ENCODE measurements at regions not wholly inside any gene's neighbourhood (a gene's known extent, or its start where the extent isn't known, plus 50 kb on each side); places are given as distances from the start of the nearest gene placed in this dataset.

GRCh38 chr7:120205101-120205500, 67.9 kb upstream of the KCND2 start:
- H3K9me1 ChIP-seq (ENCODE audit: control insufficient read depth, extremely low read depth, insufficient read depth, low read length), result no peaks in the 10 kb centered on the region
- no peak overlapping the region for H2AFZ ChIP-seq (ENCODE audit: control insufficient read depth, low read length)
- dilution Hi-C loops (cut with MboI; ENCODE audit: extremely low pct_ligation_motif_present, low sequenced_read_pairs), result no loop called here
- TF ChIP-seq CTCF (optimal IDR thresholded peaks at IDR 0.05 in 1 of 3, IDR thresholded peaks at IDR 0.05 in 1 of 3, conservative IDR thresholded peaks at IDR 0.05 in 1 of 3; ENCODE audit: extremely low read depth in 1 of 3, insufficient read depth in 2 of 3, low read length in 3 of 3) (no peak), EZH2 (IDR thresholded peaks at IDR 0.05; ENCODE audit: low read length) (no peak)
- H3K36me3 ChIP-seq (ENCODE audit: control insufficient read depth in 2 of 2, extremely low read depth in 1 of 2, insufficient read depth in 2 of 2, low read length in 2 of 2), result no peaks in the 10 kb centered on the region
- H3K9ac ChIP-seq (ENCODE audit: control insufficient read depth, extremely low read depth, insufficient read depth, low read length), result no peak overlapping the region
- FAIRE-seq (no peak), DNase-seq (ENCODE audit: low read depth, low spot score) (no peak)
- no peaks in the 10 kb centered on the region for H3K27me3 ChIP-seq (ENCODE audit: control insufficient read depth, extremely low read depth, insufficient read depth, low read length)
- no peaks in the 10 kb centered on the region for H3K79me2 ChIP-seq (ENCODE audit: control insufficient read depth, insufficient read depth, low read length)
- H4K20me1 ChIP-seq (ENCODE audit: control insufficient read depth, extremely low read depth, insufficient read depth, low read length), result no peaks in the 10 kb centered on the region
- H3K4me2 ChIP-seq (ENCODE audit: control insufficient read depth, extremely low read depth, insufficient read depth, low read depth, low read length), result no peak overlapping the region
- no peaks in the 10 kb centered on the region for H3K4me1 ChIP-seq (ENCODE audit: control insufficient read depth, extremely low read depth, insufficient read depth, low read length)
- no peaks in the 10 kb centered on the region for H3K9me3 ChIP-seq (ENCODE audit: control insufficient read depth, low read depth, low read length)
- H3K27ac ChIP-seq (ENCODE audit: control insufficient read depth, insufficient read depth, low read length), result no peak overlapping the region
- no peak overlapping the region for H3K4me3 ChIP-seq (ENCODE audit: control insufficient read depth in 2 of 3, extremely low read depth in 1 of 3, insufficient read depth in 2 of 3, low read depth in 1 of 3, low read length in 3 of 3)

GRCh38 chr7:120207037-120207436, 65.9 kb upstream of the KCND2 start:
- FAIRE-seq, result no peak

More at GRCh38 chr7:120207037-120207436, 65.9 kb upstream of the KCND2 start:
- Histone ChIP-seq H3K79me2 (ENCODE audit: control insufficient read depth, insufficient read depth, low read length) (no peaks in the 10 kb centered on the region), H3K9me3 (ENCODE audit: control insufficient read depth, low read depth, low read length) (no peaks in the 10 kb centered on the region), H3K27me3 (ENCODE audit: control insufficient read depth, extremely low read depth, insufficient read depth, low read length) (no peaks in the 10 kb centered on the region), H4K20me1 (ENCODE audit: control insufficient read depth, extremely low read depth, insufficient read depth, low read length) (no peaks in the 10 kb centered on the region), H3K36me3 (ENCODE audit: control insufficient read depth in 2 of 2, extremely low read depth in 1 of 2, insufficient read depth in 2 of 2, low read length in 2 of 2) (no peaks in the 10 kb centered on the region), H2AFZ (ENCODE audit: control insufficient read depth, low read length) (no peak overlapping the region), H3K4me3 (ENCODE audit: control insufficient read depth in 2 of 3, extremely low read depth in 1 of 3, insufficient read depth in 2 of 3, low read depth in 1 of 3, low read length in 3 of 3) (no peak overlapping the region), H3K4me2 (ENCODE audit: control insufficient read depth, extremely low read depth, insufficient read depth, low read depth, low read length) (no peak overlapping the region), H3K27ac (ENCODE audit: control insufficient read depth, insufficient read depth, low read length) (no peak overlapping the region), H3K9ac (ENCODE audit: control insufficient read depth, extremely low read depth, insufficient read depth, low read length) (no peak overlapping the region), H3K4me1 (ENCODE audit: control insufficient read depth, extremely low read depth, insufficient read depth, low read length) (no peaks in the 10 kb centered on the region), H3K9me1 (ENCODE audit: control insufficient read depth, extremely low read depth, insufficient read depth, low read length) (no peaks in the 10 kb centered on the region)
- dilution Hi-C loops (cut with MboI; ENCODE audit: extremely low pct_ligation_motif_present, low sequenced_read_pairs), result no loop called here
- DNase-seq (ENCODE audit: low read depth, low spot score), result no peak
- TF ChIP-seq EZH2 (IDR thresholded peaks at IDR 0.05; ENCODE audit: low read length) (no peak), CTCF (optimal IDR thresholded peaks at IDR 0.05 in 1 of 3, IDR thresholded peaks at IDR 0.05 in 1 of 3, conservative IDR thresholded peaks at IDR 0.05 in 1 of 3; ENCODE audit: extremely low read depth in 1 of 3, insufficient read depth in 2 of 3, low read length in 3 of 3) (no peak)

Measured in keratinocyte (primary cell).